ENCODE measurements at regions not wholly inside any gene's neighbourhood (a gene's known extent, or its start where the extent isn't known, plus 50 kb on each side); places are given as distances from the start of the nearest gene placed in this dataset.
"Not testable (repeated sequence)": the region's sequence is repeated elsewhere in the genome, so short reads cannot be mapped to it uniquely, and the experiment has no call there.

DNA sequence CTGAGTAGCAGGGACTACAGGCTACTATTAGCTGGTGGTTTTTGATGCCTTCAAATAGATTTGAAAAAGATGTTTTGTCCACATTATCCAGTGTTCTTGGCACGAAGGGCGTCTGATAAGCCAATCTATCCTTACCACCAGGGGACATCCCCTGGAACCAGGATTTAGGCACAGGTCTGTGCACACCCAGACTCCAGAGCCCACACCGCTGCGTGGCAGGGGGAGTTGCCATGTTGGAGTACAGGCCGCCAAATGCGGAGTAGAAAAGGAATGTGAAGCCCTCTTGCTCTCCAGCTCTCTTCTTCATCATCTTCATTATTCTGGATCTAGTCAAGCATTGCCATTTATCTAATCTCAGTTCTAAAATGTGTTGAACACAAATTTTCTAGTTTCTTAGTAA lies 54.3 kb downstream of the RNU1-4 start:
- H3K27ac Mint-ChIP-seq; H3K4me3 Mint-ChIP-seq; ATAC-seq; H3K9me3 Mint-ChIP-seq; H3K36me3 Mint-ChIP-seq; POLR2A ChIA-PET; CTCF ChIA-PET; H3K27me3 Mint-ChIP-seq (ENCODE audit: low read depth); DNase-seq (ENCODE audit: low spot score): not testable (repeated sequence)
- H3K4me1 Mint-ChIP-seq: peaks cover 15% of the 10 kb centered on the region

DNA sequence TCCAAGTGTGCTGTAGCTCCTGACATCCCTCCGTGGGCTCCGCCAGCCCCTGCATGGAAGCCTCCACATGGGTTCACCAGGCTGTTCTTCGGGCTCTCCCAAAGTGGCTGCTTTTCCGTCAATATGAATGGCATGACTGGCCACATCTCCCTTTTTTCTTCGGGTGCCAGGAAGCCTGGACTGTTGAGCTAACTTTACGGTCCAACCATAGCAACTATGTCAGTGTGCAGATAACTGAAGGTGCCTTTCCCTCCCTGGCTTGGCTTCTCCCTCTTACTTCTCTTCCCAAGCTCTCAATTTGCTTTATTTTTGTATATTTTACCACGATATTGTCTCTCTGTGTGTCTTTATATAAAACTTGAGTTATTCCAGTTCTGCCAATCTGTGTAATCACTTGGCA lies 54.8 kb downstream of the RNU1-4 start:
- POLR2A ChIA-PET; H3K27me3 Mint-ChIP-seq (ENCODE audit: low read depth); CTCF ChIA-PET; ATAC-seq; H3K27ac Mint-ChIP-seq; H3K4me3 Mint-ChIP-seq; H3K9me3 Mint-ChIP-seq; DNase-seq (ENCODE audit: low spot score); H3K36me3 Mint-ChIP-seq: not testable (repeated sequence)
- peaks cover 15% of the 10 kb centered on the region for H3K4me1 Mint-ChIP-seq

DNA sequence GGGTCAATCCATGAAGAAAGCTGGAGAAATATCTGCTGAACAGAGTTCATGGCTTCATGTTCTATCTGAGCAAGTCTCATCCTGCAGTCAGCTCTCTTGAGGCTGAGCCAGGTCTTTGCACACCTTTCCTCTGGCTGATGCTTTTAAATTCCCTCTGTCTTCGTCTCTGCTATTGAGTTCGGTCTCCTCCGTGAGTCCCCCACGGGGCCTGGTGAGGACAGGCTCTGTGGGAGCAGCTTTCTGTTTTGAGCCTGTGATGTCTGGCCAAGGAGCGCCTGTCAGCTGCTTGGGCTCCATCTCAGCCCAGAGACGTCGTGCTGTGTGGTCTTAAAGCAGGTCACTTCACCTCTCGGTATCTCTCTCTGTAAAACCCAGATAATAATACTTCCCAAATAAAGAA lies 55.9 kb downstream of the RNU1-4 start:
- CTCF ChIA-PET; H3K4me3 Mint-ChIP-seq; H3K27me3 Mint-ChIP-seq (ENCODE audit: low read depth); H3K9me3 Mint-ChIP-seq; DNase-seq (ENCODE audit: low spot score); POLR2A ChIA-PET; H3K36me3 Mint-ChIP-seq: not testable (repeated sequence)
- ATAC-seq: peak; percentile 69
- H3K27ac Mint-ChIP-seq: peak overlapping the region; percentile 85
- H3K4me1 Mint-ChIP-seq: peaks cover 15% of the 10 kb centered on the region

DNA sequence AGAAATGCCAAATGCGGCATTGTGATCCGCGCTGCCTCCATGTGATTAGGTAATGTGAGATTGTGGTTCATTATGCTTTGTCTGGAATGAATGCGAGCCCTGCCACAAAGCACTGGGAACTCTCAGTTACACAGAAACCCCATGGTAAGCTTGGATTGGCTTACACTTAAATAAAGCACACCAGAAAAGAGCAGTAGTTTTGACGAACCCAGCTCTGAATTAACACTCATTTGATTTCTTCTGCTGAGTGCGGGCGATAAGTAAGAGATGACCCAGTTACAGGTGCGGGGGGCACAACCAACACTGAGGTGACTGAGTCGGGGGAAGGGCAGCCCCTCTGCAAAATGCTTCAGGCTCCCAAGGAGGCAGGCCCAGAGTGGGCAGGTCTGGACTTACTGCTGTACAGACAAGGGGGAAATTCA lies 56.3 kb downstream of the RNU1-4 start:
- H3K36me3 Mint-ChIP-seq; H3K27ac Mint-ChIP-seq; H3K27me3 Mint-ChIP-seq (ENCODE audit: low read depth); CTCF ChIA-PET; POLR2A ChIA-PET; H3K4me3 Mint-ChIP-seq; H3K9me3 Mint-ChIP-seq: not testable (repeated sequence)
- peaks cover 15% of the 10 kb centered on the region for H3K4me1 Mint-ChIP-seq
- DNase-seq (ENCODE audit: low spot score) (peak; percentile 53), ATAC-seq (peak; percentile 71)

DNA sequence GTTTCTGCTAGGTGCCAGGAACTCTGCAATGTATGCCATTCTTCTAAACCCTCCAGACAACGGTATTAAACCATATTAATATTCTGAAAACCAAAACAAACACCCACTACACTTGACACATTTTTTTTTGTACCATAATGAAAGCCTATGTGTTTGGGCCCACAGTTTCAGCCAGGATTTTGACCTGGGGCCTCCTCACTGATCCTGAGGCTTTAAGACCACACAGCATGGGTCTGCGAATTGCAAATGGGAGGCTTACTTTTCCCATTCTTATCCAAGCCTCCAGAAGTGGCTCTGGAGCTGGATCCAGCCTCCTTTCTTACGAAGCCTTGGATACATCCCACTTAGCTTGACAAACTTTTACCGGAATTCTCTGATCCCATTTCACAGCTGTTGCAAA lies 56.7 kb downstream of the RNU1-4 start:
- H3K27ac Mint-ChIP-seq; H3K36me3 Mint-ChIP-seq; H3K4me3 Mint-ChIP-seq; H3K27me3 Mint-ChIP-seq (ENCODE audit: low read depth); DNase-seq (ENCODE audit: low spot score); POLR2A ChIA-PET; CTCF ChIA-PET; H3K9me3 Mint-ChIP-seq: not testable (repeated sequence)
- peaks cover 15% of the 10 kb centered on the region for H3K4me1 Mint-ChIP-seq
- peak; percentile 49 for ATAC-seq

DNA sequence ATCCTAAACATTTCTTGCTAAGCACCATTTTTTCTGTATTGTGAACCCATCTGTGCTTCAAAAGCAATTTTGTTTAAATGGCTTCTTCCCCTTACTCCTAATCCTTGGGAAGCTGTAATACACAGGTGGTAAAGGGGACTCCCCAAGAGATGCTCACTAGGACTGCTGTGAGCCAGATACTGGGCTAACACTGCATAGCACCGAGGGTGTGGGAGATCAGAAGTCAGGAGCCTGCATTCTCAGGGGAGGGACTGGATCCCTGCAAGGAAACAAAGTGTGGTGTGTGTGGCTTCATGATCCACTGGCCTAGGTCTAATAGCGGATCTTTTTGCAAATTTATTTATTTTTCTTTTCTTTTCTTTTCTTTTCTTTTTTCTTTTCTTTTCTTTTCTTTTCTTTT lies 57.7 kb downstream of the RNU1-4 start:
- ATAC-seq; DNase-seq (ENCODE audit: low spot score); H3K27ac Mint-ChIP-seq; POLR2A ChIA-PET; H3K27me3 Mint-ChIP-seq (ENCODE audit: low read depth); H3K9me3 Mint-ChIP-seq; CTCF ChIA-PET; H3K4me3 Mint-ChIP-seq; H3K36me3 Mint-ChIP-seq: not testable (repeated sequence)
- H3K4me1 Mint-ChIP-seq: peaks cover 15% of the 10 kb centered on the region
- TF ChIP-seq, protein P1, sequence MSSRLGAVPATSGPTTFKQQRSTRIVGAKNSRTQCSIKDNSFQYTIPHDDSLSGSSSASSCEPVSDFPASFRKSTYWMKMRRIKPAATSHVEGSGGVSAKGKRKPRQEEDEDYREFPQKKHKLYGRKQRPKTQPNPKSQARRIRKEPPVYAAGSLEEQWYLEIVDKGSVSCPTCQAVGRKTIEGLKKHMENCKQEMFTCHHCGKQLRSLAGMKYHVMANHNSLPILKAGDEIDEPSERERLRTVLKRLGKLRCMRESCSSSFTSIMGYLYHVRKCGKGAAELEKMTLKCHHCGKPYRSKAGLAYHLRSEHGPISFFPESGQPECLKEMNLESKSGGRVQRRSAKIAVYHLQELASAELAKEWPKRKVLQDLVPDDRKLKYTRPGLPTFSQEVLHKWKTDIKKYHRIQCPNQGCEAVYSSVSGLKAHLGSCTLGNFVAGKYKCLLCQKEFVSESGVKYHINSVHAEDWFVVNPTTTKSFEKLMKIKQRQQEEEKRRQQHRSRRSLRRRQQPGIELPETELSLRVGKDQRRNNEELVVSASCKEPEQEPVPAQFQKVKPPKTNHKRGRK (CRISPR knock-in tag; IDR thresholded peaks at IDR 0.05; ENCODE audit: borderline replicate concordance): peak; percentile 89; the same call in 1 of the 2 replicates
